Smooth muscle cell (in vitro differentiated cells): ENCODE measurements at regions not wholly inside any gene's neighbourhood (a gene's known extent, or its start where the extent isn't known, plus 50 kb on each side); places are given as distances from the start of the nearest gene placed in this dataset.
A peak's percentile ranks its signal among the peaks of the same experiment; 100 is the strongest.

Experiments used
- DNase-seq: peaks from one replicate; lab custom pipeline; 2025; ENCODE audit not compliant: unreplicated experiment; lab: John Stamatoyannopoulos, UW
- H2AFZ ChIP-seq: fragments of 200-600 bp; sonication (generic); 2 replicates; pipeline ENCODE4 v1.6.0; 2016; ENCODE audit warnings: antibody characterized with exemption, low read depth, mild to moderate bottlenecking
- H3F3A ChIP-seq: fragments of 200-600 bp; sonication (generic); 2 replicates; pipeline ENCODE4 v1.6.0; 2017; ENCODE audit warnings: antibody characterized with exemption, low read depth
- H3K27ac ChIP-seq: fragments of 200-600 bp; sonication (generic); 2 replicates; pipeline ENCODE4 v1.5.1; 2016; ENCODE audit warnings: low read depth, mild to moderate bottlenecking
- H3K27me3 ChIP-seq: fragments of 200-600 bp; sonication (generic); 2 replicates; pipeline ENCODE4 v1.6.1; 2016; ENCODE audit warnings: low read depth, mild to moderate bottlenecking
- H3K36me3 ChIP-seq: fragments of 200-600 bp; sonication (generic); 2 replicates; pipeline ENCODE4 v1.5.1; 2016; ENCODE audit warnings: low read depth
- H3K4me1 ChIP-seq: fragments of 200-600 bp; sonication (generic); 2 replicates; pipeline ENCODE4 v1.5.1; 2016; ENCODE audit warnings: low read depth
- H3K4me2 ChIP-seq: fragments of 200-600 bp; sonication (generic); 2 replicates; pipeline ENCODE4 v1.6.0; 2016; ENCODE audit warnings: mild to moderate bottlenecking
- H3K4me3 ChIP-seq: fragments of 200-600 bp; sonication (generic); 2 replicates; pipeline ENCODE4 v1.5.1; 2016; ENCODE audit warnings: mild to moderate bottlenecking
- H3K79me2 ChIP-seq: fragments of 200-600 bp; sonication (generic); 2 replicates; pipeline ENCODE4 v1.6.0; 2016; ENCODE audit warnings: low read depth, mild to moderate bottlenecking
- H3K9ac ChIP-seq: fragments of 200-600 bp; sonication (generic); 2 replicates; pipeline ENCODE4 v1.6.0; 2016; ENCODE audit warnings: low read depth
- H3K9me3 ChIP-seq: fragments of 200-600 bp; sonication (generic); replicated peaks from 2 replicates; pipeline ENCODE4 v1.5.1; 2016; ENCODE audit warnings: low read depth
- H4K20me1 ChIP-seq: fragments of 200-600 bp; sonication (generic); 2 replicates; pipeline ENCODE4 v1.6.0; 2016; ENCODE audit warnings: low read depth
- CTCF ChIP-seq: fragments of 200-600 bp; sonication (generic); IDR thresholded peaks from 2 replicates; pipeline ENCODE4 v1.5.1; 2017; ENCODE audit warnings: borderline replicate concordance, mild to moderate bottlenecking, antibody characterized with exemption; ENCODE audit not compliant: insufficient read depth, poor library complexity, severe bottlenecking
- WGBS: methylation state at CpG from one replicate; pipeline ENCODE4 v1.1.7; 2016; ENCODE audit warnings: low lambda C conversion rate; 5-methylcytosine and 5-hydroxymethylcytosine counted together

- Histone ChIP-seq H3K36me3 (no peaks in the 10 kb centered on the region), H4K20me1 (no peaks in the 10 kb centered on the region), H3K4me2 (no peak overlapping the region), H3K9me3 (no peaks in the 10 kb centered on the region), H2AFZ (peak overlapping the region; percentile 47), H3K27ac (no peak overlapping the region), H3K4me3 (no peak overlapping the region), H3K79me2 (no peaks in the 10 kb centered on the region), H3K4me1 (no peaks in the 10 kb centered on the region), H3F3A (no peaks in the 10 kb centered on the region), H3K9ac (no peak overlapping the region), H3K27me3 (no peaks in the 10 kb centered on the region)
- 57% methylated on average over 3 of the region's 3 CpGs for WGBS
- DNase-seq = no peak
- no peak for TF ChIP-seq CTCF
Measured at GRCh38 chr2:156818944-156819343, 382.8 kb downstream of the GPD2 start.

GRCh38 chr2:156826341-156826933, 390.3 kb downstream of the GPD2 start:
- no peak for DNase-seq
- H3K9me3 ChIP-seq = no peaks in the 10 kb centered on the region
- H3K36me3 ChIP-seq = no peaks in the 10 kb centered on the region
- H2AFZ ChIP-seq = no peak overlapping the region
- no peak overlapping the region for H3K4me3 ChIP-seq
- H3K4me1 ChIP-seq = no peaks in the 10 kb centered on the region
- no peak overlapping the region for H3K4me2 ChIP-seq
- 76% methylated on average over 2 of the region's 2 CpGs for WGBS
- no peaks in the 10 kb centered on the region for H3K79me2 ChIP-seq
- no peaks in the 10 kb centered on the region for H3F3A ChIP-seq
- no peaks in the 10 kb centered on the region for H4K20me1 ChIP-seq
- H3K9ac ChIP-seq = no peak overlapping the region
- H3K27ac ChIP-seq = no peak overlapping the region
- no peaks in the 10 kb centered on the region for H3K27me3 ChIP-seq
- TF ChIP-seq CTCF = no peak

GRCh38 chr2:156834431-156834830, 398.3 kb downstream of the GPD2 start:
- Histone ChIP-seq H3K9me3 (no peaks in the 10 kb centered on the region), H3F3A (no peaks in the 10 kb centered on the region), H3K4me2 (no peak overlapping the region), H2AFZ (no peak overlapping the region), H3K36me3 (no peaks in the 10 kb centered on the region), H3K27me3 (no peaks in the 10 kb centered on the region), H3K4me3 (no peak overlapping the region), H4K20me1 (no peaks in the 10 kb centered on the region), H3K79me2 (no peaks in the 10 kb centered on the region), H3K4me1 (no peaks in the 10 kb centered on the region), H3K27ac (no peak overlapping the region), H3K9ac (no peak overlapping the region)
- TF ChIP-seq CTCF = no peak
- 97% methylated on average over 1 of the region's 1 CpG for WGBS
- DNase-seq = no peak

GRCh38 chr2:156837635-156838370, 401.6 kb downstream of the GPD2 start:
- Histone ChIP-seq H3K9ac (no peak overlapping the region), H3K27me3 (no peaks in the 10 kb centered on the region), H3K4me3 (no peak overlapping the region), H2AFZ (peak overlapping the region; percentile 10), H3K9me3 (no peaks in the 10 kb centered on the region), H4K20me1 (no peaks in the 10 kb centered on the region), H3K27ac (no peak overlapping the region), H3F3A (no peaks in the 10 kb centered on the region), H3K4me1 (no peaks in the 10 kb centered on the region), H3K79me2 (no peaks in the 10 kb centered on the region), H3K36me3 (no peaks in the 10 kb centered on the region), H3K4me2 (no peak overlapping the region)
- WGBS = 72% methylated on average over 6 of the region's 6 CpGs
- TF ChIP-seq CTCF = no peak
- DNase-seq = no peak
